Suprapubic skin (tissue), 4 donors: ENCODE measurements at regions not wholly inside any gene's neighbourhood (a gene's known extent, or its start where the extent isn't known, plus 50 kb on each side); places are given as distances from the start of the nearest gene placed in this dataset.

Experiments
- DNase-seq, 2 donors: peaks; one replicate each; pipeline ENCODE4 v3.0.0-alpha.2; 2019; ENCODE audit warnings: low spot score in 2 of 2
- H3K27ac ChIP-seq: fragments of 200-600 bp; sonication (generic); one replicate; pipeline ENCODE4 v1.5.1; 2019
- H3K27me3 ChIP-seq: fragments of 200-600 bp; sonication (generic); one replicate; pipeline ENCODE4 v1.5.1; 2019
- H3K36me3 ChIP-seq: fragments of 200-600 bp; sonication (generic); one replicate; pipeline ENCODE4 v1.5.1; 2019
- H3K4me1 ChIP-seq: fragments of 200-600 bp; sonication (generic); one replicate; pipeline ENCODE4 v1.5.1; 2019
- H3K4me3 ChIP-seq: fragments of 200-600 bp; sonication (generic); one replicate; pipeline ENCODE4 v1.5.1; 2019; ENCODE audit warnings: mild to moderate bottlenecking
- H3K9me3 ChIP-seq: fragments of 200-600 bp; sonication (generic); one replicate; pipeline ENCODE4 v1.5.1; 2019
- CTCF ChIP-seq, 2 donors: fragments of 200-600 bp in 1 of 2; fragments of 450-650 bp in 1 of 2; sonication (generic) in 1 of 2; IDR thresholded peaks; one replicate each; pipeline ENCODE4 v1.5.1; 2016 to 2019; ENCODE audit warnings: antibody characterized with exemption in 2 of 2, mild to moderate bottlenecking in 1 of 2, moderate library complexity in 1 of 2
- EP300 ChIP-seq: sonication (generic); formaldehyde crosslinking; IDR thresholded peaks from one replicate; pipeline ENCODE4 v1.6.1; 2017; ENCODE audit warnings: antibody characterized with exemption
- POLR2A ChIP-seq, 2 donors: fragments of 450-650 bp; IDR thresholded peaks; one replicate each; pipeline ENCODE4 v1.6.1; 2017; ENCODE audit warnings: antibody characterized with exemption in 2 of 2, mild to moderate bottlenecking in 2 of 2, moderate library complexity in 2 of 2
- POLR2AphosphoS5 ChIP-seq, 3 donors: sonication (generic); formaldehyde crosslinking; IDR thresholded peaks; one replicate each; pipeline ENCODE4 v1.6.1; 2017; ENCODE audit warnings: antibody characterized with exemption in 3 of 3
- WGBS: methylation state at CpG from one replicate; pipeline ENCODE4 v1.1.5; 2018; 5-methylcytosine and 5-hydroxymethylcytosine counted together

GRCh38 chr13:82129281-82129680 lies 1753.0 kb downstream of the SLITRK1 start:
- Histone ChIP-seq H3K36me3 (no peaks in the 10 kb centered on the region), H3K4me3 (no peak overlapping the region), H3K27ac (no peak overlapping the region), H3K4me1 (no peaks in the 10 kb centered on the region), H3K27me3 (no peaks in the 10 kb centered on the region), H3K9me3 (no peaks in the 10 kb centered on the region)
- 27% methylated on average over 1 of the region's 1 CpG for WGBS
- DNase-seq = no peak
- TF ChIP-seq POLR2A (IDR thresholded peaks at IDR 0.05) (no peak), CTCF (IDR thresholded peaks at IDR 0.05) (no peak), EP300 (no peak), POLR2AphosphoS5 (IDR thresholded peaks at IDR 0.05) (no peak)

- H3K36me3 ChIP-seq = no peaks in the 10 kb centered on the region
- H3K9me3 ChIP-seq = peaks cover 4% of the 10 kb centered on the region
- DNase-seq = no peak
- no peaks in the 10 kb centered on the region for H3K27me3 ChIP-seq
- H3K4me3 ChIP-seq = no peak overlapping the region
- H3K27ac ChIP-seq = no peak overlapping the region
- no peaks in the 10 kb centered on the region for H3K4me1 ChIP-seq
- 76% methylated on average over 5 of the region's 5 CpGs for WGBS
- TF ChIP-seq EP300 (no peak), POLR2A (IDR thresholded peaks at IDR 0.05) (no peak), CTCF (IDR thresholded peaks at IDR 0.05) (no peak), POLR2AphosphoS5 (IDR thresholded peaks at IDR 0.05) (no peak)
These were observed 1763.7 kb downstream of the SLITRK1 start for GRCh38 chr13:82118589-82118988.

GRCh38 chr13:82116422-82116989 lies 1765.8 kb downstream of the SLITRK1 start:
- Histone ChIP-seq H3K4me1 (no peaks in the 10 kb centered on the region), H3K27me3 (no peaks in the 10 kb centered on the region), H3K27ac (no peak overlapping the region), H3K4me3 (no peak overlapping the region), H3K9me3 (peaks cover 4% of the 10 kb centered on the region), H3K36me3 (no peaks in the 10 kb centered on the region)
- 46% methylated on average over 1 of the region's 1 CpG for WGBS
- TF ChIP-seq CTCF (IDR thresholded peaks at IDR 0.05) (no peak), EP300 (no peak), POLR2AphosphoS5 (IDR thresholded peaks at IDR 0.05) (no peak), POLR2A (IDR thresholded peaks at IDR 0.05) (no peak)
- no peak for DNase-seq

- H3K4me1 ChIP-seq = no peaks in the 10 kb centered on the region
- no peak overlapping the region for H3K4me3 ChIP-seq
- 78% methylated on average over 3 of the region's 3 CpGs for WGBS
- no peaks in the 10 kb centered on the region for H3K27me3 ChIP-seq
- no peak for TF ChIP-seq EP300
- no peak for TF ChIP-seq CTCF (IDR thresholded peaks at IDR 0.05)
- TF ChIP-seq POLR2AphosphoS5 (IDR thresholded peaks at IDR 0.05) = no peak
- TF ChIP-seq POLR2A (IDR thresholded peaks at IDR 0.05) = no peak
- DNase-seq = no peak
- peaks cover 4% of the 10 kb centered on the region for H3K9me3 ChIP-seq
- H3K27ac ChIP-seq = no peak overlapping the region
- no peaks in the 10 kb centered on the region for H3K36me3 ChIP-seq
These were observed 1766.9 kb downstream of the SLITRK1 start for GRCh38 chr13:82115391-82115790.

GRCh38 chr13:82096256-82096655 lies 1755.3 kb upstream of the SPRY2 start:
- no peaks in the 10 kb centered on the region for H3K36me3 ChIP-seq
- H3K4me3 ChIP-seq = no peak overlapping the region
- TF ChIP-seq CTCF (IDR thresholded peaks at IDR 0.05) = no peak
- TF ChIP-seq POLR2A (IDR thresholded peaks at IDR 0.05) = no peak
- no peak for TF ChIP-seq POLR2AphosphoS5 (IDR thresholded peaks at IDR 0.05)
- no peak for TF ChIP-seq EP300
- H3K27ac ChIP-seq = no peak overlapping the region
- no peaks in the 10 kb centered on the region for H3K4me1 ChIP-seq
- no peaks in the 10 kb centered on the region for H3K9me3 ChIP-seq
- no peaks in the 10 kb centered on the region for H3K27me3 ChIP-seq
- DNase-seq = no peak
- 86% methylated on average over 5 of the region's 5 CpGs for WGBS
